K562 (cell line): ENCODE measurements at regions not wholly inside any gene's neighbourhood (a gene's known extent, or its start where the extent isn't known, plus 50 kb on each side); places are given as distances from the start of the nearest gene placed in this dataset.

Source experiments
- EZH2 ChIP-seq: IDR thresholded peaks from 2 replicates; pipeline ENCODE4 v1.6.1; 2012; ENCODE audit warnings: low read depth, mild to moderate bottlenecking, inconsistent platforms, low read length, borderline replicate concordance
- MBD1 ChIP-seq: fragments of 250-450 bp; sonication (Bioruptor Pico); IDR thresholded peaks from 2 replicates; pipeline ENCODE4 v1.8.0; 2022; ENCODE audit warnings: inconsistent platforms
- NFIC ChIP-seq: fragments of 450-650 bp; IDR thresholded peaks from 2 replicates; pipeline ENCODE4 v1.6.1; 2017; ENCODE audit warnings: mild to moderate bottlenecking, inconsistent platforms
- RBBP5 ChIP-seq: fragments of 200-600 bp; sonication (generic); IDR thresholded peaks from 2 replicates; pipeline ENCODE4 v1.6.1; 2012; ENCODE audit warnings: borderline replicate concordance, mild to moderate bottlenecking, low read length, control low read depth, inconsistent platforms; ENCODE audit not compliant: insufficient read depth, poor library complexity, severe bottlenecking
- SNRNP70 ChIP-seq: fragments of 200-400 bp; formaldehyde crosslinking; optimal IDR thresholded peaks from 2 replicates; pipeline ENCODE3; 2017; ENCODE audit warnings: low read depth, low read length
- SPI1 ChIP-seq: IDR thresholded peaks from 2 replicates; pipeline ENCODE4 v1.6.1; 2011; ENCODE audit warnings: low read depth, low read length, control low read depth, borderline replicate concordance
- TAL1 ChIP-seq: fragments of 450-650 bp; IDR thresholded peaks from 2 replicates; pipeline ENCODE4 v1.6.1; 2016; ENCODE audit warnings: mild to moderate bottlenecking
- ZBTB1 ChIP-seq: sonication (generic); formaldehyde crosslinking; IDR thresholded peaks from 2 replicates; pipeline ENCODE4 v1.8.1; 2023; ENCODE audit warnings: missing genetic modification reagents, low read depth, mild to moderate bottlenecking, borderline replicate concordance
- ZBTB40 ChIP-seq, 2 experiments: fragments of 450-650 bp in 1 of 2; sonication (generic) in 1 of 2; formaldehyde crosslinking in 1 of 2; IDR thresholded peaks; 2 replicates each; pipeline versions ENCODE4 v1.7.1 to v1.9.0; 2016 to 2022; ENCODE audit warnings: inconsistent platforms in 1 of 2, mild to moderate bottlenecking in 1 of 2, missing genetic modification reagents in 1 of 2
- ZNF174 ChIP-seq: fragments of 250-450 bp; sonication (Bioruptor Pico); IDR thresholded peaks from 2 replicates; pipeline ENCODE4 v1.4.0; 2020; ENCODE audit warnings: mild to moderate bottlenecking
- ZNF23 ChIP-seq: fragments of 250-450 bp; sonication (Bioruptor Pico); IDR thresholded peaks from 2 replicates; pipeline ENCODE4 v1.4.0; 2020; ENCODE audit warnings: mild to moderate bottlenecking
- ZNF764 ChIP-seq: fragments of 250-450 bp; sonication (Bioruptor Pico); IDR thresholded peaks from 2 replicates; pipeline ENCODE4 v1.4.0; 2020; ENCODE audit warnings: low read depth, mild to moderate bottlenecking, moderate library complexity

- TF ChIP-seq TAL1 (no peak), ZNF764 (CRISPR knock-in tag) (no peak), ZNF23 (no peak), ZNF174 (CRISPR knock-in tag) (no peak), NFIC (no peak), MBD1 (CRISPR knock-in tag) (no peak), ZBTB1 (CRISPR knock-in tag) (no peak), EZH2 (no peak), SNRNP70 (no peak), SPI1 (no peak), ZBTB40 (IDR thresholded peaks at IDR 0.05) (no peak), ZBTB40 (CRISPR knock-in tag; IDR thresholded peaks at IDR 0.05) (no peak), RBBP5 (no peak)
These were observed 238.2 kb upstream of the KLF14 start for GRCh38 chr7:130972201-130972600.
